ENCODE measurements at regions not wholly inside any gene's neighbourhood (a gene's known extent, or its start where the extent isn't known, plus 50 kb on each side); places are given as distances from the start of the nearest gene placed in this dataset.
A peak's percentile ranks its signal among the peaks of the same experiment; 100 is the strongest.

- H3K36me3 Mint-ChIP-seq (ENCODE audit: low read depth): no peaks in the 10 kb centered on the region
- peak; percentile 77 for DNase-seq
- no peaks in the 10 kb centered on the region for H3K4me1 ChIP-seq (ENCODE audit: control insufficient read depth, insufficient read depth, low read length)
- TF ChIP-seq CTCF (conservative IDR thresholded peaks at IDR 0.05): peak; percentile 82
- H3K27ac ChIP-seq (ENCODE audit: low read depth, low read length): no peak overlapping the region
- H3K27me3 ChIP-seq (ENCODE audit: control insufficient read depth, insufficient read depth, low read length, poor library complexity, severe bottlenecking): no peaks in the 10 kb centered on the region
- no peaks in the 10 kb centered on the region for H3K9me3 ChIP-seq (ENCODE audit: control insufficient read depth, low read length)
- WGBS, 2 experiments (ENCODE audit: insufficient coverage in 1 of 2, insufficient read length in 1 of 2): 80 to 100% methylated on average over 2 to 5 of the region's 8 CpGs
- H3K27ac Mint-ChIP-seq: no peak overlapping the region
- no peak overlapping the region for H3K4me3 ChIP-seq (ENCODE audit: low read length)
- H3K27me3 Mint-ChIP-seq (ENCODE audit: insufficient read depth): no peaks in the 10 kb centered on the region
- no peak overlapping the region for H3K9ac ChIP-seq (ENCODE audit: extremely low read depth, low read length, poor library complexity, severe bottlenecking)
- H3K4me1 Mint-ChIP-seq: no peaks in the 10 kb centered on the region
- H3K36me3 ChIP-seq (ENCODE audit: control insufficient read depth, insufficient read depth, low read length): no peaks in the 10 kb centered on the region
- no peak overlapping the region for H3K4me3 Mint-ChIP-seq
- H3K9me3 Mint-ChIP-seq: no peaks in the 10 kb centered on the region
Observed at GRCh38 chr2:198322275-198322674, 517.9 kb downstream of the PLCL1 start.

DNA sequence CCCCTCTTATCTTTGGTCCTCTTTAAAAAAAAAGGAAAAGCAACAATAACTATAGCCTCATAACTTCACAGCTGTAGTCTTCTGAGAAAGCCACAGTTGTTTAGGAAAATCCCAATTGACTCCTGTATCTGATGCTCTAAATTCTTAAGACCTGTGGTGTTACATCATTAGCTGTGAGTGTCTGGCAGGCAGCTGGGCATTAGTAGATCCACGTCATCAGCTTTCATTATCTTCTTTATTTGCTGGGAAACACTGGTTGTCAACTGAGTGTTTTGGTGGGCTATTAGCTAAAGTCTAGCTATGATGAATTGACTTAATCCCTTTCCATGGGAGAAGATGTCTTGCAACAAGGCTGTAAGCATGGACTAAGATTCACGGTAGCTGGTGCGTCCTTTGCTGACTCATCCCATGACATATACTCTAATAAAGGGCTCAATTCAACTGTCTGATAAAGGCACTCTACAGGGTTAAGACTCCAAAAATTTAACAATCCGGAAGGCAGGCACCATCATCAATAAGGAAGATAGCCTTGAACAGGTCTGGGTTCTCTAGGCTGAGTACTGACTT lies 517.2 kb downstream of the PLCL1 start:
- H3K36me3 Mint-ChIP-seq (ENCODE audit: low read depth): no peaks in the 10 kb centered on the region
- DNase-seq: no peak
- Histone ChIP-seq H3K9me3 (ENCODE audit: control insufficient read depth, low read length) (no peaks in the 10 kb centered on the region), H3K36me3 (ENCODE audit: control insufficient read depth, insufficient read depth, low read length) (no peaks in the 10 kb centered on the region), H3K27ac (ENCODE audit: low read depth, low read length) (no peak overlapping the region), H3K27me3 (ENCODE audit: control insufficient read depth, insufficient read depth, low read length, poor library complexity, severe bottlenecking) (peaks cover under 1% of the 10 kb centered on the region), H3K4me3 (ENCODE audit: low read length) (no peak overlapping the region), H3K4me1 (ENCODE audit: control insufficient read depth, insufficient read depth, low read length) (no peaks in the 10 kb centered on the region), H3K9ac (ENCODE audit: extremely low read depth, low read length, poor library complexity, severe bottlenecking) (no peak overlapping the region)
- 92 to 100% methylated on average over 3 to 4 of the region's 4 CpGs for whole genome bisulfite sequencing, 2 experiments (ENCODE audit: insufficient coverage in 1 of 2, insufficient read length in 1 of 2)
- no peak for TF ChIP-seq CTCF (conservative IDR thresholded peaks at IDR 0.05)
- H3K9me3 Mint-ChIP-seq: no peaks in the 10 kb centered on the region
- no peaks in the 10 kb centered on the region for H3K27me3 Mint-ChIP-seq (ENCODE audit: insufficient read depth)
- H3K4me1 Mint-ChIP-seq: no peaks in the 10 kb centered on the region
- H3K4me3 Mint-ChIP-seq: no peak overlapping the region
- no peak overlapping the region for H3K27ac Mint-ChIP-seq

DNA sequence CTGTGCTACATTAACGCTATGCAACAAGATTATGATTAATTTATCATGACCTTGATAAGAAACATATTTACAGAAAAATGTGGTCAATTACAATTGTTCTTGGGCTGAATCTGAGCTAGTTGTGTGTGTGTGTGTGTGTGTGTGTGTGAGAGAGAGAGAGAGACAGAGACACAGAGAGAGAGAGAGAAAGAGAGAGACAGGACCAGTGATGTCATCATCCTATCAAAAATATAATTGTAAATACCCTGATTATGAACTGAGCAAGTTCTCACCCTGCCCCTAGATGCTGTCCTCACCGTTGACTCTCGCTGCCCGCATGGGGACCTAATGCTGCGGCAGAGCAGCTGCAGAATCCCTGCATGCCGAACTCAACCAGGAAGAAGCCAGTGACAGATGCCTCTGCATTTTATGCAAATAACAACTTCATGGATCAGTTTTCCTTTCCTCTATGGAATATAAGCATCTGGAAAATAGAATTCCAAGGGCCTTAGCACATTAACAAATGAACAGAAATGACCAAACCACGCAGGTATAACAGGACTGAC lies 512.5 kb downstream of the PLCL1 start:
- peaks cover 17% of the 10 kb centered on the region for H3K4me1 Mint-ChIP-seq
- no peak for DNase-seq
- WGBS, 2 experiments (ENCODE audit: insufficient coverage in 1 of 2, insufficient read length in 1 of 2): 65 to 81% methylated on average over 4 to 7 of the region's 7 CpGs

More for the DNA sequence above, 512.5 kb downstream of the PLCL1 start:
- Histone ChIP-seq H3K27ac (ENCODE audit: low read depth, low read length) (no peak overlapping the region), H3K4me3 (ENCODE audit: low read length) (no peak overlapping the region), H3K4me1 (ENCODE audit: control insufficient read depth, insufficient read depth, low read length) (no peaks in the 10 kb centered on the region), H3K27me3 (ENCODE audit: control insufficient read depth, insufficient read depth, low read length, poor library complexity, severe bottlenecking) (peaks cover 39% of the 10 kb centered on the region), H3K36me3 (ENCODE audit: control insufficient read depth, insufficient read depth, low read length) (no peaks in the 10 kb centered on the region), H3K9ac (ENCODE audit: extremely low read depth, low read length, poor library complexity, severe bottlenecking) (no peak overlapping the region), H3K9me3 (ENCODE audit: control insufficient read depth, low read length) (no peaks in the 10 kb centered on the region)
- no peak for TF ChIP-seq CTCF (conservative IDR thresholded peaks at IDR 0.05)
- no peak overlapping the region for H3K4me3 Mint-ChIP-seq
- H3K27me3 Mint-ChIP-seq (ENCODE audit: insufficient read depth): peaks cover 27% of the 10 kb centered on the region
- H3K27ac Mint-ChIP-seq: no peak overlapping the region
- no peaks in the 10 kb centered on the region for H3K36me3 Mint-ChIP-seq (ENCODE audit: low read depth)
- no peaks in the 10 kb centered on the region for H3K9me3 Mint-ChIP-seq

All from endodermal cell (in vitro differentiated cells).